Osteoblast (primary cell): ENCODE measurements at regions not wholly inside any gene's neighbourhood (a gene's known extent, or its start where the extent isn't known, plus 50 kb on each side); places are given as distances from the start of the nearest gene placed in this dataset.

Source experiments
- DNase-seq: peaks from one replicate; pipeline ENCODE4 v3.0.0; 2011; ENCODE audit warnings: low spot score, mixed read lengths; ENCODE audit not compliant: insufficient read length; ENCODE audit errors: missing footprints
- H2AFZ ChIP-seq: 2 replicates; pipeline ENCODE4 v1.6.0; 2011; ENCODE audit warnings: mild to moderate bottlenecking, low read length
- H3K27ac ChIP-seq: 2 replicates; pipeline ENCODE4 v1.5.1; 2011; ENCODE audit warnings: mild to moderate bottlenecking, low read depth, low read length, moderate library complexity
- H3K27me3 ChIP-seq: 2 replicates; pipeline ENCODE4 v1.6.0; 2012; ENCODE audit warnings: mild to moderate bottlenecking, control low read depth, inconsistent platforms, low read length, moderate library complexity; ENCODE audit not compliant: insufficient read depth
- H3K36me3 ChIP-seq: 2 replicates; pipeline ENCODE4 v1.5.1; 2011; ENCODE audit warnings: mild to moderate bottlenecking, low read length, control low read depth, moderate library complexity; ENCODE audit not compliant: insufficient read depth
- H3K4me1 ChIP-seq: 2 replicates; pipeline ENCODE4 v1.5.1; 2011; ENCODE audit warnings: mild to moderate bottlenecking, low read length, control low read depth, moderate library complexity; ENCODE audit not compliant: insufficient read depth
- H3K4me2 ChIP-seq: 2 replicates; pipeline ENCODE4 v1.6.0; 2011; ENCODE audit warnings: mild to moderate bottlenecking, low read length; ENCODE audit not compliant: insufficient read depth
- H3K4me3 ChIP-seq: fragments of 200-600 bp; sonication (generic); 3 replicates; pipeline ENCODE4 v1.5.1; 2012; ENCODE audit warnings: mild to moderate bottlenecking, low read length, inconsistent platforms; ENCODE audit not compliant: insufficient read depth
- H3K79me2 ChIP-seq: 2 replicates; pipeline ENCODE4 v1.6.0; 2012; ENCODE audit warnings: mild to moderate bottlenecking, low read length, control low read depth, inconsistent platforms; ENCODE audit not compliant: insufficient read depth
- H3K9me3 ChIP-seq: 2 replicates; pipeline ENCODE4 v1.5.1; 2011; ENCODE audit warnings: low read depth, low read length, control low read depth
- H4K20me1 ChIP-seq: 2 replicates; pipeline ENCODE4 v1.6.0; 2012; ENCODE audit warnings: mild to moderate bottlenecking, low read length, control low read depth; ENCODE audit not compliant: insufficient read depth
- TF ChIP-seq, protein P1 (sequence below): IDR thresholded peaks from 2 replicates; pipeline ENCODE4 v1.5.1; 2011; ENCODE audit warnings: mild to moderate bottlenecking, low read depth, low read length, moderate library complexity; ENCODE audit errors: extremely low read depth

DNA sequence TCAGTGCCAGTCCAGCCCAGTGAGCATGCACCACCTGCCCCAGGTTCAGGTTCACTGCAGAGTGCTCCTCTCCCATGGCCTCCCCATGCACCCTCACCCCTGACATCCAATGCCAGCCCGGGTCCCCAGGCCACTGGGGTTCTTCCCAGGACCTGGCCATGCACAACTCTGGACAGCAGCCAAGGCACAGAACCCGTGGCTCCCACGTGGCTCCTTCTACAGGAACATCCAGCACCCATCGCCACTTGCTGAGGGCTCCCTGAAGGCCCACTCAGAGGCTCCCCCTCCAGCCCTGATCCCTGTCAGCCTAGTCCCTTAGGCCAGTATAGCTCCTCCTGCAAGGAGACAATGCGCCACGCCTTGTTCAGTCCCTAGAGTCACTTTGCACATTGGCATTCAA is 110.8 kb downstream of the IRX2 start:
- Histone ChIP-seq H3K27ac (no peak overlapping the region), H4K20me1 (no peaks in the 10 kb centered on the region), H3K36me3 (no peaks in the 10 kb centered on the region), H3K27me3 (no peaks in the 10 kb centered on the region), H3K79me2 (no peaks in the 10 kb centered on the region), H3K9me3 (no peaks in the 10 kb centered on the region), H3K4me1 (no peaks in the 10 kb centered on the region), H2AFZ (no peak overlapping the region), H3K4me2 (no peak overlapping the region), H3K4me3 (no peak overlapping the region)
- no peak for DNase-seq
- TF ChIP-seq, protein P1, sequence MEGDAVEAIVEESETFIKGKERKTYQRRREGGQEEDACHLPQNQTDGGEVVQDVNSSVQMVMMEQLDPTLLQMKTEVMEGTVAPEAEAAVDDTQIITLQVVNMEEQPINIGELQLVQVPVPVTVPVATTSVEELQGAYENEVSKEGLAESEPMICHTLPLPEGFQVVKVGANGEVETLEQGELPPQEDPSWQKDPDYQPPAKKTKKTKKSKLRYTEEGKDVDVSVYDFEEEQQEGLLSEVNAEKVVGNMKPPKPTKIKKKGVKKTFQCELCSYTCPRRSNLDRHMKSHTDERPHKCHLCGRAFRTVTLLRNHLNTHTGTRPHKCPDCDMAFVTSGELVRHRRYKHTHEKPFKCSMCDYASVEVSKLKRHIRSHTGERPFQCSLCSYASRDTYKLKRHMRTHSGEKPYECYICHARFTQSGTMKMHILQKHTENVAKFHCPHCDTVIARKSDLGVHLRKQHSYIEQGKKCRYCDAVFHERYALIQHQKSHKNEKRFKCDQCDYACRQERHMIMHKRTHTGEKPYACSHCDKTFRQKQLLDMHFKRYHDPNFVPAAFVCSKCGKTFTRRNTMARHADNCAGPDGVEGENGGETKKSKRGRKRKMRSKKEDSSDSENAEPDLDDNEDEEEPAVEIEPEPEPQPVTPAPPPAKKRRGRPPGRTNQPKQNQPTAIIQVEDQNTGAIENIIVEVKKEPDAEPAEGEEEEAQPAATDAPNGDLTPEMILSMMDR, result no peak

DNA sequence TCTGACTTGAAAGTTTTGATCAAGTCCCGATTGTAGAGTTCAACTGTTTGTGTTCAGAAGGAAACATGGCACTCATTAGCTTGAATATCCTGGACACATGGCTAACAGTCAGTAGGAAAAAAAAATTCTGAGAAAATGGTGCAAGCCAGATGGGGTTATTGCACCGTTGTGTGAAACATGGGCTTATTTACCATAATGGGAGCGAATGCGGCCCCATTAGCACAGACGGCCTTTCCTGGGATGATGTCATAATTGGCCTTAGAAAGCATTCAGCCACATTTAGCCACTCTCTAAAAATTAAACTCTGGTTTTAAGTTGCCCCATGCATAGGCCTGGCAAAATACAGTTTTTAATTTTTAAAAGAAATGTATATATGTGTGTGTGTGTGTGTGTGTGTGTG is 112.1 kb downstream of the IRX2 start:
- H4K20me1 ChIP-seq, result no peaks in the 10 kb centered on the region
- H3K79me2 ChIP-seq, result no peaks in the 10 kb centered on the region
- H3K4me1 ChIP-seq, result no peaks in the 10 kb centered on the region
- H3K27ac ChIP-seq, result no peak overlapping the region
- H3K9me3 ChIP-seq, result no peaks in the 10 kb centered on the region
- no peaks in the 10 kb centered on the region for H3K36me3 ChIP-seq
- H2AFZ ChIP-seq, result no peak overlapping the region
- TF ChIP-seq, protein P1, result no peak
- H3K4me2 ChIP-seq, result no peak overlapping the region
- no peaks in the 10 kb centered on the region for H3K27me3 ChIP-seq
- DNase-seq, result no peak
- no peak overlapping the region for H3K4me3 ChIP-seq

- Histone ChIP-seq H3K27ac (no peak overlapping the region), H2AFZ (no peak overlapping the region), H3K4me3 (no peak overlapping the region), H4K20me1 (no peaks in the 10 kb centered on the region), H3K79me2 (no peaks in the 10 kb centered on the region), H3K36me3 (no peaks in the 10 kb centered on the region), H3K4me1 (no peaks in the 10 kb centered on the region), H3K9me3 (no peaks in the 10 kb centered on the region), H3K4me2 (no peak overlapping the region), H3K27me3 (no peaks in the 10 kb centered on the region)
- DNase-seq, result no peak
- TF ChIP-seq, protein P1, result no peak
Measured at GRCh38 chr5:2634399-2635176, 116.9 kb downstream of the IRX2 start.

DNA sequence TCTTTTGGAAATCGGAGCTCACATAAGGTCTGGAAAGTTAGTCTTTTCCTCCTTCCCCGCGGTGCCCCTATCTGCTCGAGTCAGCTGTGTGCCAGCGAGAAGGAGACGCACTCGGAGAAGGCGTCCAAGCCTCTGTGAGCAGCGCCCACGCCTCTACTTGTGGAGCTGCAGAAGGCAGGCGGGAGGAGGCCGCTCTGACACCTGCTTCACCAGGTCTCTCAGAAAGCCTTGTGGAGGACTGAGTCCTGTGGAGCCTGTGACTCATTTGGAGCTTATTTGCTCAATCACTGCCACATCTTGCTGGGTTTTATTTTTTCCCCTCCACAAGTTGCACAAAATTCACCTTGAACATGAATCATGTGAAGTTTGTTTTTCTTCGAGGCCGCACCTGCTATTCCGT is 117.5 kb downstream of the IRX2 start:
- H3K36me3 ChIP-seq, result no peaks in the 10 kb centered on the region
- H3K4me2 ChIP-seq, result no peak overlapping the region
- H3K27ac ChIP-seq, result no peak overlapping the region
- TF ChIP-seq, protein P1, result no peak
- no peak overlapping the region for H3K4me3 ChIP-seq
- no peak for DNase-seq
- H3K79me2 ChIP-seq, result no peaks in the 10 kb centered on the region
- H3K4me1 ChIP-seq, result no peaks in the 10 kb centered on the region
- no peaks in the 10 kb centered on the region for H3K27me3 ChIP-seq
- H2AFZ ChIP-seq, result no peak overlapping the region
- H3K9me3 ChIP-seq, result no peaks in the 10 kb centered on the region
- no peaks in the 10 kb centered on the region for H4K20me1 ChIP-seq
